ENCODE measurements at regions not wholly inside any gene's neighbourhood (a gene's known extent, or its start where the extent isn't known, plus 50 kb on each side); places are given as distances from the start of the nearest gene placed in this dataset.
"Not testable (repeated sequence)": the region's sequence is repeated elsewhere in the genome, so short reads cannot be mapped to it uniquely, and the experiment has no call there.

DNA sequence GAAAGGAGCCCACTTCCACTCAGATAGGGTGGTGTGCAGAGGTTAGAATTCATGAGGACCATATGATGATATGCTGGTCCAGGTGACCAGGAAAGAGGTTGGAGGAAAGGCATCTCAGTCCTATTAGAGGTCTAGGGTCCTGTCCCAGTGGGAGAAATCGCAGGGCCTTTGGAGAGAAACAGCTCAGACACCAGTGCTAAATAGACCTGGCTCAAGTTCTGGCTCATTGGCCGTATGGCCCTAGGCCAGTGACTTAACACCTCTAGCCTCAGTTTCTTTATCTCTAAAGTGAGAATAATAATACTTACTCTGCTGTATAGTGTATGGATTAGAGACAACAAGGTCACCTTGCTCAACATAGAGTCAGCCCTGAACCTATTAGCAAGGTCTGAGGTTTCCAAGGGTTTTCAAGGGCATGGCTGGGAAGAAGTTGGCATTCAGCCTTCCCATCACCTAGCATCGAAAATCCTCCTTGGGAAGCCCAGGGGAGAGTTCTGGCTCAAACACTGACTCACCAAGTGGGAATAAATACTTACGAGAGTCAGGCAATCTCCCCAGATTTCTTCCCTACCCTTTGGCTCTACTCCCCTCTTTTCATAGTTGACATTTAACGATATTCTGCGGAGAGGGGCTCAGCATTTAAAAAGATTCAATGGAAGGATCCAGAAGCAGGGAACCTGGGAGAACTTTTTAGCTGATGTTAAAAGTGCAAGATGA lies 473.1 kb upstream of the PODXL start:
- DNase-seq, result no peak

DNA sequence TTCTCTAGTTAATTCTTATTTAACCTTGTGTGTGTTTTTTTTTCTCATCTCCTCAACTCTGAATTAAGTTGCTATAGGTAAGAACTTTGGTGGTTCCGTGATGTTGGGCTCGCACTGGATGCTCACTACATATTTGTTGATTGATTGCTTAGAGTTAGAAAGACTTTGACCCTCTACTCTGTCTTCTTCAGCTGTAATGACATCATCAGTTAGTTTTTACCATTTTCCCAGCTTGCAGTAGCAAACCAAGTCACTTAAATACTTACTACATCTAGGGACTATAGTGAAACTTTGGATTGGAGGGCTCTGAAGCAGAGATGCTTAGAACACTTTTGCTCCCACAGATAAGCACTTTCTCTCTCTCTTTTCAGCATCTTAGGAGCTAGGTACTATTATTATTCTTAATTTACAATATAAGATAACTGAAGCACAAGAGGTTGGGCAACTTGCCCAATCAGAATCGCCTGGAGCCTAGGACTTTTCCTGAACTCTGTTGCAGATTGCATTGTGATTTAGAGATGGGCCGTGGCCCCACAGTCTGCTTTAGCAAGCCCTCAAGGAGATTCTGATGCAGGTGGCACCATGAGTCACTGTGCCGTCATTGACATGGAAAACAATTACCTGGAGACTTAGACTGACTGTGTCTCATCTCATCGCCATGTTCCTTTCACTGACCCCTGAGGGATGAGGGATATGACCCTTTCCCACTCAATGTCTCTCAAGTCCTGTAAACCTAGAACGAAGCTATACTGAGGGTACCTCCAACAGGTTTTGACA lies 471.9 kb upstream of the PODXL start:
- no peak for DNase-seq

DNA sequence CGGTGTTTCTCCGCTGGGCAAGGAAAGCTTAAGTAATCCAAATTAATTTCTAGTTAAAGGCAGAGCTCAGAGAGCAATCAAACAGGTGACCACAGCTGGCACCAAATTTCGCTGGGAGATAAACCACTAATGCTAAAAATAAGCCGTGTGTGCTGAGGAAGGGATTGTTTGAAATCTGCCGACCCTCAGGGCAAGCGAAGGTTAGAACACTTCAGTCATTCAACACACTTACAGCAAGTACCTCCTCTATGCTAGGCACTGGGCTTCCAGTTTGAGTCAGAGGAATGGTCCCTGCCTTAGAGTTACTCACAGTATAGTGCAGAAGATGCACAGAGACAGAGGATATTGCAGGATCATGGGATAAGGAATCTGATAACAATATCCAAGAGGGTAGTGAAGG lies 467.9 kb upstream of the PODXL start:
- DNase-seq, result no peak

DNA sequence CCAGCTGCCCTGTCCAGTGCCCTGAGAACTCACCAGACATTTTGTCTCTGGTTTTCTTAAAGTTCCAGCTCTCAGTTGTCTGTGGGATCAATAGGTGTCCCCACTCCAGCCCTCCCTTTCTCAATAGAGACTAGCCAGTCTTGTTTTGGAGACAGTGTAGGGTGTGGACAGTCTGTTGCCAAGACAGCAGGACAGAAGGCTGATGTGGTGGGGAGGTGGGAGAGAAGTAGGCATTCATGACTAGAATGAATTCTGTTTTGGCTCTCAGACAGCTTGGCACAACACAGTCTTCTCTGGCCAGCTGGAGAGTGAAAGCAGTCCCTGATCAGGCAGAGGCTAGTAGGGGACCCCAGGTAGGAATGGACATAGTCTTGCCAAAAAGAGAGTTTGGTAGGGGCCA lies 467.0 kb upstream of the PODXL start:
- no peak for DNase-seq

DNA sequence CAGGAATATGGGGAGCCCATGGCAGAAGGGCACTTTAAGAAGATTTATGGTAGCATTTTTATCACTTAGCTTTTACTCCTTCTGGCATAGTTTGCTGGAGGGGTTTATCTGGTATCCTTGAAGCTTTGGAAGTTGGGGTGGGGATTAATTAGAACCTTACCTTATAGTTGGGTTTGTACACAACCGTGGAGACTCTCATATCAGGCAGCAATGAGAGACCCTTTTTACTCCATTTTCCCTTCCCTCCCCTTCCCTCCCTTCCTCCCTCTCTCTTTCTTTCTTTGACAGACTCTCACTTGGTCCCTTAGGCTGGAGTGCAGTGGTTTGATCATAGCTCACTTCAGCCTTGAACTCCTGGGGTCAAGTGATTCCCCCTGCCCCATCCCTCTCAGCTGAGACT lies 465.8 kb upstream of the PODXL start:
- DNase-seq, result no peak

DNA sequence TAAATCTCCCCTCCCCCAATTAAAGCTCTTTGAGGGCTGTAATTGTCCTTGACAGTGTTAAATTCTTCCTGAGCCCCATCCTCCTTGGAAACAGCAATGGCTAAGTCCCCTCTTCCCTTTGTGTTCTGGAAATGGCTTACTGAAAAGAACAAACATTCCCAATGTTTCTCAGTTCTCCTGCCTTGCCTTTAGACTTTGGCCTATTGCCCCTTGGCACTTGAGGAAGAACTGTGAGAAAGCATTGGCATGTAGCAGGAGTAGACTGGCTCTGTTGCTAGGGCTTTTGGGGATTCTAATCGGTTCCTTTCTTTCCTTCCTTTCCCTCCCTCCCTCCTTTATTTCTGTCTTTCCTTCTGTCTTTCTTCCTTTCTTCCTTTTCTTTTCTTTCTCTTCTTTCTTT lies 463.3 kb upstream of the PODXL start:
- no peak for DNase-seq

DNA sequence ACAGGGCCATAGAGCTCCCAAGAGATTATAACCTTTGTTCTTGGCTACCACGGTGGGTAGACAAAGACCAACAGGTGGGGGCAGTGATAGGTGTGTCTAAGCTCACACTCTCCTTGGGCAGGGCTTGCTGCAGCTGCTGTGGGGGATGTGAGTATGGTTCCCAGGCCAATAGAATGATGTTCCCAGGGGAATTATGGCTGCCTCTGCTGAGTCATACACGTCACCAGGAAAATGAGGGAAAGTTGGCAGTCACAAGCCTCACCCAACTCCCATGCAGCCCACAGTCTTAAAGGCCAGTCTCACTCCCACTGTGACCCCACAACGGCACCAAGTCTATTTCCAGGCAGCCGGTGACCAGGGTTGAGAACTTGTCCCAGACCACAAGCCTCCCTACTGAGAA lies 453.4 kb upstream of the PODXL start:
- no peak for DNase-seq

DNA sequence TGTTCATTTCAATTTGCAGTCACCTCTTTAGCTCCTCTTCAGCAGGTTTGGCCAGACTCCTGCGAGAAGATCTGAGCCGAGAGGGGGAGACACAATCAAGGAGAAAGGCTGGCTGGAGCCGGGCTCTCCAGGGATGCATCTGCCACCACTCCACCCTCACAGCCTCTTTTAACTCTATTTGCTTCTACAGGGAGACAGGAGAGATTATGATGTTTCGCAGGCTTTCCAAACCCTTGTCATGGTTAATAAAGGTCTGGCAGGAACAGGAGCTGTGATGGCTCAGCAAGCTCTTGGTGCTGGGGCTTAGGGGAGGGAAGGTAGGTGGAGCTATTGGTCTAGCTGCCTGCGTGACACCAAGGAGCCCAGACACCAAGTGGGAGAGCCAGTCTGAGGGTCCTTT lies 448.1 kb upstream of the PODXL start:
- no peak for DNase-seq

DNA sequence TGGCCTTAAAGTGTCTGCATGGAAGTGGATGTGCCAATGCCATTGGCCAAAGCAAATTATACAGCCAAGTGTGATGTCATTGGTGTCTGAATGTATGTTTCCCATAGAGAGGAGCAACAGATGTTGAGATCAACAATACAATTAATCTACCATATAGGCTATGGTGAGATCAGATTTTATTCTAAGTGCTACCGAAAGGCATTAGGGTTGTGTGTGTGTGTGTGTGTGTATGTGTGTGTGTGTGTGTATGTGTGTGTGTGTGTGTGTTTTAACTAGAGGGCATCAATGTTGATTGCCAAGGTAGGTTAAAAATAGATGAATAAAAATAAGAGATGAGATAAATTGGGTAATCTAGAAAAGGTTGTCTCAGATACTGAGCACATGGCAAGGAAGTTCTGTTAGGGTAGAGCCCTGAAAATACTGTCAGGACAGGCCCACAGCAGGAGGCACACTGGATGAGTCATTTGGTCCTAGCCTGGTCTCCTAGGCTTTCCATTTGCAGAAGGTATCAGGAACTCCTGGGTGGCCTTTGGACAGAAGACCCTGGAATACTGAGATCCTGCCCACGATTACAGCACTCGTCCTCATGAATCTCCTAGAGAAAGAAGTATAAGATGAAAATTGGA lies 446.0 kb upstream of the PODXL start:
- DNase-seq, result no peak

DNA sequence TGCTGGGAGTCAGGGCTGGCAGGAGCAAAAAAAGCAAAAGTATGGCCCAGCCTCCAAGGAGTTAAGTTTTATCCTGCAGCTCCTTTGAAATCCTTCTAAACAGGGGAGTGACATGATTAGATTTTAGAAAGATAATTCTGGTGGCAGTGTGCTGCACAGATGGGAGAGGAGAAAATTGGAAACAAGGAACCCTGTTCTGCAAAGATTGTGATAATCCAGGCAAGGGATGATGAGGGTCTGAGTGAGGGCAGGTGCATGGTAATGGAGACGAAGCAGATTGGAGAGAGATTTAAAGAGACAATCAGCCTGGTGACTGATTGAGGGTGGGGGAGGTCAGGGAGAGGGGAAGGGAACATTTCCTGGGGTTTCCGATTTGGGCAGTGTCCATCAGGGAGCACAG lies 444.7 kb upstream of the PODXL start:
- DNase-seq, result no peak

DNA sequence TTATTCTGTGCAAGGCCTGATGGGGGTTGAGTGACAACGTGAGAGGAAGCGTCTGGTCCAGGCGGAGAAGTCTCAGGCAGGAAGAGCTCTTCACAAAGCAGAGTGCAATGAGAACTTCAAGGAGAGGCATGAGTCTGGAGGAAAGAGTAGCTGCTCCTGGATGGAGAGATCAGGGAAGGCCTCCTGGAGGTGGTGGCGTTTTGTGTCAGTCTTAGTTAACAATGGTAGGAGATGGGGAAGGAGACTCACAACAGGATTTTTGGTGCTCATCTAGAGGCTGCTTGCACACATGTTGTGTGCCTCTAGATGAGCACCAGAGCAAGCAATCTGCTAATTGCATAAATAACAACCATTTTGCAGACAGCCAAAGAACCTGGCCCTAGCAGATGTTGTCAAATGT lies 442.8 kb upstream of the PODXL start:
- no peak for DNase-seq

DNA sequence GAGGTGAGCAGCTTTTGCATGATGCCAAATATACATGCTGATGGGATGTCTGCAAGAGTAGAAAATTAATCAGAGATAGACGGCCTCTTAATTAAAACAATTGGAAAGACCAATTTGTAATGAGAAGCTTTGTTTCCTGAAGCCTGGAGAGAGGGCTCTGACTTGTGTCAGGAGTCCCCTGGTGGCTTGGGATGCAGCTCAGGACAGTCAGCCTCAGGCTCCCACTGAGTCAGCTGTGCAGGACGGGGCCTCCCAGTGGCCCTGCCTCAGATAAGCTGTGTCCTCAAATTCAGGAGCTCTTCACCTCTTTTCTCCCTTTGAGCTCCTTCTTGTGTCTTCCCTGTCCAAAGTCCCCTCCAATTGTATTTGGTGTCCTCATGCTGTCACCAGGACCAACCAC lies 438.9 kb upstream of the PODXL start:
- no peak for DNase-seq

DNA sequence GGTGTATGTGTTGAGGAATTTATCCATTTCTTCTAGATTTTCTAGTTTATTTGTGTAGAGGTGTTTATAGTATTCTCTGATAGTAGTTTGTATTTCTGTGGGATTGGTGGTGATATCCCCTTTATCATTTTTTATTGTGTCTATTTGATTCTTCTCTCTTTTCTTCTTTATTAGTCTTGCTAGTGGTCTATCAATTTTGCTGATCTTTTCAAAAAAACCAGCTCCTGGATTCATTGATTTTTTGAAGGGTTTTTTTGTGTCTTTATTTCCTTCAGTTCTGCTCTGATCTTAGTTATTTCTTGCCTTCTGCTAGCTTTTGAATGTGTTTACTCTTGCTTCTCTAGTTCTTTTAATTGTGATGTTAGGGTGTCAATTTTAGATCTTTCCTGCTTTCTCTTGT lies 424.6 kb upstream of the PODXL start:
- DNase-seq, result not testable (repeated sequence)

DNA sequence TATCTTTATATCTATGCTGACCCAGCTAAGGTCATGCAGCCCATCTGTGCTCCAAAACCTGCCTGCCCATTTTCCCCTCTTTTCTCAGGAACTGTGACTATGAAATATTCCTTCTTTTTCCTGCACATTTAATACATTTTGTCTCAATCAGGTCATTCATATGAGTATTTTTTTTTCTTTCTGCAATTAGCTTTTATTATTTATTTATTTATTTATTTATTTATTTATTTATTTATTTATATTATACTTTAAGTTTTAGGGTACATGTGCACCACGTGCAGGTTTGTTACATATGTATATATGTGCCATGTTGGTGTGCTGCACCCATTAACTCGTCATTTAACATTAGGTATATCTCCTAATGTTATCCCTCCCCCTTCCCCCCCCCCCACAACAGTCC lies 421.7 kb upstream of the PODXL start:
- not testable (repeated sequence) for DNase-seq

DNA sequence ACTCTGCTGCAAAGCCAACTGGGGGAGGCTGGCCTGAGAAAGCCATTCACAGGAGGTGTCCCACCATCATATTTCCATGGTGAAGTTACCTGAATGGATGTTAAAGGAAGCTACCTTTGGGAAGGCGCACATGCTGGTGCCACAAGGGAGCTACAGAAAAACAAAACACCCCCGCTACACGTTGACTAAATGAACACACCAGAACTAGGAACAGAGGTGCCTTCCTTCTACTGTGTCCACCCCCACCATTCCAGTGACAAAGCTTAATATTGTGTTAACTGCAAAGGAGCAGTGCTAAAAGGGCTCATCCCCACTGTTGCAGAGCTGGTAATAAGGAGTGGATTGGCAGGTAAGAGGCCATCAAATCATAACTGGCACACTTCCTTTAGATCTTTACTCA lies 420.0 kb upstream of the PODXL start:
- no peak for DNase-seq

DNA sequence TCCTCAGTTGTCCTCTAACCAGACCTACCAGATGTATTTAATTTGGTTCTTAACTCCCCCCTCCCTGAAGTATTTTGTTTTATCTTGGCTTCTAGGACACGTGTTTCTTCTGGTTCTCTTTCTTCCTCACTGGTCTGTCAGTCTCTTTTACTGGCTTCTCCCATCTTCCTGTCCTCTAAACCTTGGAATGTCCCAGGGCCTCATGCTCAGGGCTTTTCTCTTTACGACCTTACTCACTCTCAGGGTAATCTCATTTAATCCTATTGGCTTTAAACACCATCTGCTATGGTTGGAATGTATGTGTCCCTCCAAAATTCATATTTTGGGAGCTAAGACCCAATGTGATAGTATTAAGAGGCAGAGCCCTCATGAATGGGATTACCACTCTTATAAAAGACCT lies 418.2 kb upstream of the PODXL start:
- no peak for DNase-seq

DNA sequence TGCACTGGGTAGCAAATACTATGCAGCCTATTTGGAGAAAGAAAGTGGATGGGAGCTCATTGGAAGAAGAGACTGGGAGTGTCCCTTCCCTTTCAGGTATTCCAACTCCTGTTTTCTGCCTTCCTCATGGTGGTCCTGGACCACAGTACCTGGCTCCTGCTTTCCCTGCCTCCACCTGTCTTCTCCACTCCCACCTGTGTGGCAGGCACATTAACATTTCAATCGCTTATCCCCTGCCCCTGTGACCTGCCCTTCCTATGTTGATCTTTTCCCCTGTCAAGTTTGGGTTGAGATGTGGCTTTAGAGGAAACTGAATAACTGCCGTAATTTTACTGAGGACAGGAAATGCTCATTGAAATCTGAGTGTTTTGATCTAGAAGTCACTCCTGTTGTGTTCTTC lies 415.8 kb upstream of the PODXL start:
- DNase-seq, result no peak

DNA sequence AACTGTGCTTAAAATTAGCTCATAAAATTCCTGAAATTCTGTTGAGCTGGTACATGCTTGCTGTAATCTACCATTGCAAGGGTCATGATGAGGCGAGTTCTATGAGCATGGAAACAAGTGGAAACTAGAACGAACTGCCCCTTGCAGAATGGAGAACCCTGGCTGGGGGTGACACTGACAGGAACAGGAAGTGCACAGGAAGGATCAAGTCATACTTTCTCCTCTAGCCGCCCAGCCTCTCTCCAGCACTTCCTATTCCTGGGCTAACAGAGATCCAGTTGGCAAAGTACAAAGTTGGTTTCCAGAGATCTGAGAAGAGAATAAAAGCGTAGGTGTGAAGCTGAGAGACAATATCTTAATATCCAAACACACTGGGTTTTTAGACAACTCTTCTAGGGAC lies 414.2 kb upstream of the PODXL start:
- no peak for DNase-seq

DNA sequence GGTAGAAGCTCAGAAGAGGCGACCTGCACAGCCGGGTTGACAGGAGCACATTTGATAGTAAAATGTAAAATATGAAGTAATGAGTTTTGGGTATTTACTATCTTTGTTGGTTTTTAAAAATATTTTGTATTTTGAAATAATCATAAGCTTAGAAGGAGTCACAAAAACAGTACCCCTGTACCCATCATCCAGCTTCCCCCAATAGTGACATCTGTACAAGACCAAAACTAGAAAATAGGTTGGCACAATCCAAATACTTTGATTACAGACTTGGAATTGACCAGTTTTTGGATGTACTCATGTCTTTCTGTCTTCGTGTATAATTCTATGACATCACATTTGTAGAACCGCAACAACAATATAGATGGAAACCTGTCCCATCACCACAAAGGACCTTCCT lies 413.1 kb upstream of the PODXL start:
- DNase-seq, result no peak

DNA sequence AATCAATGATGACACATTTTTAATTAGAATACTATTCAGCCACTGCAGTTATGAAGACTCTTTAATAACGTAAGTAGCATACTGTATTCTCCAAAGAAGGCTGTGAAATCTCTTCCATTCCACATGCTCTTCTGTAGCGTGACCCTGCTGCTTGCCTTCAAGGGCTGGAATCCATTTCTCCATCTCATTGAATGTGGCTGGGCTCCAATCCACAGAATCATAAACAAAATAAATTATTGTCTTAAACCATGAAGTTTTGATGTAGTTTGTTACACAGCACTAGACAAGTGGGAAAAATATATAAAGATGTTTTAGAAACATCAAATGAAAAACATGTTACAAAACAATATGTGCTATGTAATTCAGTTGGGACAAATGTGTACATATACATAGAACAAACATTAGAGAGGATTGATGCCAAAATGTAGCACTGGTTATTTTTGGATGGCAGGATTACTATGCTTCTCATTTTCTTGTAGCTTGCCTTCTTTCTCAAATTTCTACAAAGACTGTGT lies 410.8 kb upstream of the PODXL start:
- no peak for DNase-seq

DNA sequence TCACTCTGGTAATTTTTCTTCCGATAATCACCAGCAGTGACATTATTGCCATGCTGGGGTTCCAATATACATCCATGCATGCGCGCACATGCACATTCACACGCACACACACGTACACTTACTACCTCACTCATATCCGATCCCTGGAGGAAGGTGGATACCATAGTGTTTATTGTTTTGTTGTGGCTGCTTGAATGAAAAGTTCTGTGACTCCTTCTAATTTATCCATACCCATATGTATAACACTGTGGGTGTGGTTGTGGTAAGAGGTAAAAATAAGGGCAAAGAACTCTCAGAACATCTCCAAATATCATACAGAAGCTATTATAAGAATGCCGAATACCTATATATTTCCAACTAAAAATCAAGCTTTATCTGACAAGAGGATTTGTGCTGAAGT lies 407.8 kb upstream of the PODXL start:
- DNase-seq, result no peak

DNA sequence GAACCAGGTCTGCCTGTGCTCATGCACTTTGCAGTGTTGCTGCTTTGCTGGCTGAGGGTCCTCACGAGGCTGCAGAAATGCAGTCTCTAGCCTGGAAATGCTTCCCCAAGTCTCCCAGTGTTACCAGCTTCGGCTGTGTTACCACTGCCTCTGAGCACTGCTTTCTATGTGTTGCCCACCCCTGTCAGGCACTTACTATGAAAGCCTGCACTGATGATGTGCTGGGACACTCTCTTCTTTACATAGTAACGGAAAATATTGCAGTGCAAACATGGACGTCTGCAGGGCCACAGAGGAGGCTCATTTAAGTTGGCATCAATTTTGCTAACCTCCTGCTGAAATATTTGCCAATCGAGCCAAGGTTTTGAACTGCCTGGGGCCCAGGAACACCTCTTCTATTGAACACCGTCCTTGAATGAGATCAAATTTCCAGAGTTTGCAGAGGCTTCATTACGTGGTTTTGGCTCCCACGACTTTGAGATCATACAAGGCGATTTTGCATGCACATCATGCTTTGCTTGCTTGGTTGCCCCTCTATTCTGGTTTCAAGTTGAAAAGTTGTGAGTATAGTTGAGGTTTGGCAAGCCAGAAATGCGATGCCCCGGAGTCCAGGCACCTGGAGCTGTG lies 404.7 kb upstream of the PODXL start:
- no peak for DNase-seq

DNA sequence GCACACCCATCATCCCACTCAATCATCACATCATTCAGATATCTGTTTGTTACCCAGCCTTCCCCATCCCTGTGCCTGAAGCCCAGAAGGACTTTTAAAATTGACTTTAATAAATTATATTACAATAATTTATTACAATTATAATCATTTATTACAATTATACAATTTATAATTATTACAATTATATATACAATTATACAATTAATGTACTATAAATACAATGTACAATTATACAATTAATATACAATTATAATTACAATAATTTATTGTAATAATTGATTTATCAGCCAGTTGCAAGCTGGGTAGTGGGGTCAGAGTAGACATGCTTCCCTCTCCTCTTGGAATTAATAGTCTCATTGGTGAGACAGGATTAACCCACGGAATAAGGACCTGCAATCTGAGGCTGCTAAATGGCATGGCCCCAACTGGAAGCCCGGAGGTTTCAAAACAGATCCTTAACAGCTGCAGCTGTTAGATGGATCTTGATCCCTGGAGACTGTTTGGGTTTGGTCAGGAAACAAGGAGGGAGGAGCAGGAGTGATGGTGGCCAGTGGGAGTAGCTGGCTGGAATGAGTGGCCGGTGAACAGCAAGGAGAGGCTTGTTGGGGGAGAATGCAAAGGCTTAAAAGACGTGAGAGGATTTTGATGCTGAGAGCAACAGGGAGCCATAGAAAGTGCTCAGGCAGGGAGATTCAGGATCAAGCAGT lies 402.8 kb upstream of the PODXL start:
- no peak for DNase-seq
